GM12891 (cell line): ENCODE measurements at regions not wholly inside any gene's neighbourhood (a gene's known extent, or its start where the extent isn't known, plus 50 kb on each side); places are given as distances from the start of the nearest gene placed in this dataset.

Experiments used
- POLR2A ChIP-seq: IDR thresholded peaks from 2 replicates; pipeline ENCODE4 v1.6.1; 2011; ENCODE audit warnings: low read depth, low read length, control low read depth
- POLR2AphosphoS5 ChIP-seq: IDR thresholded peaks from 2 replicates; pipeline ENCODE4 v1.6.1; 2011; ENCODE audit warnings: low read depth, low read length, control low read depth

- TF ChIP-seq POLR2A (no peak), POLR2AphosphoS5 (no peak)
Observed at GRCh38 chr3:56868706-56869105, 67.0 kb upstream of the ARHGEF3 start.
